MCF 10A (cell line): ENCODE measurements at regions not wholly inside any gene's neighbourhood (a gene's known extent, or its start where the extent isn't known, plus 50 kb on each side); places are given as distances from the start of the nearest gene placed in this dataset.

ENCODE experiments used
- BruUV-seq: library from RNA; stranded (reverse); fragments of 400-500 nt; replicated peaks from 2 replicates; lab custom pipeline; 2021; lab: Mats Ljungman, UMichigan
- CTCF ChIA-PET: fragments of 300-600 bp; sonication (Branson Sonifier 250); formaldehyde crosslinking; extraction: SDS; loops from one replicate; lab custom pipeline; 2021; ENCODE audit warnings: antibody characterized with exemption, inconsistent platforms; lab: Yijun Ruan, JAX
- POLR2A ChIA-PET: fragments of 300-600, 350-650 bp; sonication (Branson Sonifier 250); formaldehyde crosslinking; extraction: SDS; loops from one replicate; lab custom pipeline; 2020; ENCODE audit warnings: antibody characterized with exemption, inconsistent platforms; lab: Yijun Ruan, JAX
- DNase-seq: peaks from one replicate; pipeline ENCODE4 v3.0.0-alpha.2; 2018; ENCODE audit not compliant: unreplicated experiment
- H3K27ac Mint-ChIP-seq: one replicate; pipeline ENCODE4 v1.8.0; 2022; ENCODE audit warnings: mild to moderate bottlenecking, low read depth, mixed read lengths; ENCODE audit not compliant: unreplicated experiment
- H3K27me3 Mint-ChIP-seq: one replicate; pipeline ENCODE4 v1.8.0; 2022; ENCODE audit warnings: mixed read lengths; ENCODE audit not compliant: insufficient read depth, unreplicated experiment
- H3K36me3 Mint-ChIP-seq: one replicate; pipeline ENCODE4 v1.8.0; 2022; ENCODE audit warnings: mild to moderate bottlenecking, moderate library complexity, mixed read lengths; ENCODE audit not compliant: insufficient read depth, unreplicated experiment
- H3K4me1 Mint-ChIP-seq: one replicate; pipeline ENCODE4 v1.8.0; 2022; ENCODE audit warnings: mixed read lengths; ENCODE audit not compliant: insufficient read depth, unreplicated experiment
- H3K4me3 Mint-ChIP-seq: one replicate; pipeline ENCODE4 v1.8.0; 2022; ENCODE audit warnings: mild to moderate bottlenecking, moderate library complexity, mixed read lengths; ENCODE audit not compliant: unreplicated experiment
- H3K9me3 Mint-ChIP-seq: one replicate; pipeline ENCODE4 v1.8.0; 2022; ENCODE audit warnings: mixed read lengths; ENCODE audit not compliant: unreplicated experiment
- CTCF ChIP-seq: fragments of 200-600 bp; IDR thresholded peaks from one replicate; pipeline ENCODE4 v1.8.0; 2022; ENCODE audit warnings: antibody characterized with exemption, mild to moderate bottlenecking; ENCODE audit not compliant: unreplicated experiment
- intact Hi-C: fragments of 100-400 bp; cut with micrococcal nuclease; formaldehyde crosslinking; loops from 2 replicates; pipeline ENCODE4 v1.14.1; 2022

DNA sequence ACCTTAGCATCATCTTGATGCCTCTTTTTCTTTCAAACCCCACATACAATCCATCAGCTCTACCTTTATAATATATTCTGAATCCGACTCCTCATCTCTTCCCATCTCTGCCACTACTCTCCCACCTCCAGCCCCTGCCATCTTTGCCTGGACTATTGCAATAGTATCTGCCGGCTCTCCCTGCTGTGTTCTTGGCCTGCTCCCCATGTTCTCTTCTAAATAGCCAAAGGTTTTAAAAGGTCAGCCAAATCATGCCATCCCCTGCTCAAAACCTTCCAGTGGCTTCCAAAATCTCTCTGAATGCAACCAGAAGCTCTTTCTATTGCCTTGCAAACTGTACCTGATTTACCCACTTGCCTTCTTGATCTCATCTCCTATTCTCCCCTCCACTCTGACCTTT lies 266.0 kb downstream of the PTTG2 start:
- no TSS peak for BruUV-seq

GRCh38 chr4:38230121-38230801 lies 270.1 kb downstream of the PTTG2 start:
- no peaks in the 10 kb centered on the region for H3K27me3 Mint-ChIP-seq
- peak; percentile 10 for DNase-seq
- peaks cover 11% of the 10 kb centered on the region for H3K4me1 Mint-ChIP-seq
- no peak for TF ChIP-seq CTCF
- H3K4me3 Mint-ChIP-seq = no peak overlapping the region
- ChIA-PET POLR2A (interaction anchor here (0.7 kb wide), 1 partner anchor 69 kb away, joined by 3 read pairs; no protein-coding TSS in a partner anchor), CTCF (interaction anchor here (0.6 to 1.1 kb wide), 3 partner anchors 15 to 448 kb away, joined by 3 to 5 read pairs (median 4); no protein-coding TSS in a partner anchor)
- no TSS peak for BruUV-seq
- no peaks in the 10 kb centered on the region for H3K9me3 Mint-ChIP-seq
- H3K36me3 Mint-ChIP-seq = no peaks in the 10 kb centered on the region
- intact Hi-C loops = no loop called here
- H3K27ac Mint-ChIP-seq = peak overlapping the region; percentile 76

More for the DNA sequence above, 266.0 kb downstream of the PTTG2 start:
- no peak for TF ChIP-seq CTCF
- H3K36me3 Mint-ChIP-seq = no peaks in the 10 kb centered on the region
- no peaks in the 10 kb centered on the region for H3K27me3 Mint-ChIP-seq
- no peak for DNase-seq
- no peak overlapping the region for H3K4me3 Mint-ChIP-seq
- H3K4me1 Mint-ChIP-seq = peaks cover 11% of the 10 kb centered on the region
- H3K27ac Mint-ChIP-seq = no peak overlapping the region
- ChIA-PET CTCF (interaction anchor here (0.7 kb wide), 1 partner anchor 36 kb away, joined by 3 read pairs; no protein-coding TSS in a partner anchor), POLR2A (interaction anchor here (0.8 kb wide), 1 partner anchor 10 kb away, joined by 3 read pairs; no protein-coding TSS in a partner anchor)
- intact Hi-C loops = no loop called here
- H3K9me3 Mint-ChIP-seq = no peaks in the 10 kb centered on the region

DNA sequence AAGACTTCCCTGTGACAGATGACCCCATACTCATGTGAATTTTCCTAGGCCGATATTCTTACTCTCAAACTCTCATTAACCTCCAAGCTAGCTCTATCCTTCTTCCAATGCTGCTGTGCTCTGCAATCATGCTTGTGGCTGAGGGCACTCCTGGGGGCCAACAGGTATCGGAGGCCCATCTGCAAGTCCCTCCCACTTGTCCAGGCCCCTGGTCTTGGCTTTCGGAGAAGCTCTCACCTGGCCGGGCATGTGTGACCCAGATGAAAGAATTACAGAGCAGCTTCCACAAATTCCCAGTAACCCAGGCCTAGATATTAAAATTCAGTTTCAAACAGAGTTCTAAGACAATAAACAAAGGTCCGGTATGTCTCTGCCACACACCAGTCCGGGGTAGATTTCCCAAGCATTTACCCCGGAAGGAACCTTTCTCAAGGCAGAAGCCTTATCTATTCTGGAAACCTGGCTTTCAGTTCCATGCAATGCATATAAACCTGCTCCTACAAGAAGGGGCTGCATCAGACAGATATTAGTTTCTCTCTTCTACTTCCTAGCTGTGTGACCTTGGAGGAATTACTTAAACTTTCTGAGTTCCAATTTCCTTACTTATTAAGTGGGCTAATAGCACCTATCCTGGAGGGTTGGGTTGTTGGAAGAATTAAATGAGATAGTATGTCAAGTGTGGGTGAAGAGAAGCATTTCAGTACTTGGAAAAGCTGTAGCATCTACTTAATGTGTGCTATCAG lies 270.8 kb downstream of the PTTG2 start:
- Mint-ChIP-seq H3K9me3 (no peaks in the 10 kb centered on the region), H3K27me3 (no peaks in the 10 kb centered on the region), H3K36me3 (no peaks in the 10 kb centered on the region), H3K4me3 (no peak overlapping the region), H3K27ac (peak overlapping the region; percentile 76), H3K4me1 (peaks cover 11% of the 10 kb centered on the region)
- intact Hi-C loops = no loop called here
- no peak for DNase-seq
- ChIA-PET POLR2A (interaction anchor here (0.7 kb wide), 1 partner anchor 68 kb away, joined by 3 read pairs; no protein-coding TSS in a partner anchor), CTCF (interaction anchor here (0.6 kb wide), 1 partner anchor 449 kb away, joined by 5 read pairs; no protein-coding TSS in a partner anchor)
- BruUV-seq = no TSS peak
- TF ChIP-seq CTCF = no peak

GRCh38 chr4:38231626-38232025 lies 271.4 kb downstream of the PTTG2 start:
- Mint-ChIP-seq H3K27me3 (no peaks in the 10 kb centered on the region), H3K4me1 (peaks cover 13% of the 10 kb centered on the region), H3K4me3 (no peak overlapping the region), H3K36me3 (no peaks in the 10 kb centered on the region), H3K9me3 (no peaks in the 10 kb centered on the region), H3K27ac (no peak overlapping the region)
- intact Hi-C loops = no loop called here
- POLR2A ChIA-PET = interaction anchor here (1.3 kb wide), 1 partner anchor 13 kb away, joined by 3 read pairs; no protein-coding TSS in a partner anchor
- no peak for DNase-seq
- CTCF ChIA-PET = interaction anchor here (1.1 kb wide), 1 partner anchor 82 kb away, joined by 3 read pairs; no protein-coding TSS in a partner anchor
- no peak for TF ChIP-seq CTCF
- no TSS peak for BruUV-seq
